HepG2 (cell line): ENCODE measurements at regions not wholly inside any gene's neighbourhood (a gene's known extent, or its start where the extent isn't known, plus 50 kb on each side); places are given as distances from the start of the nearest gene placed in this dataset.

ENCODE experiments used
- ATAC-seq: fragments of 200-7000 bp; cut with Tn5 transposase; 3 replicates; pipeline ENCODE4 v1.9.1; 2020; ENCODE audit warnings: mild to moderate bottlenecking, moderate library complexity
- BruUV-seq: library from RNA; stranded (reverse); fragments of 400-500 nt; replicated peaks from 2 replicates; lab custom pipeline; 2021; lab: Mats Ljungman, UMichigan
- CTCF ChIA-PET: fragments of 300-600 bp; formaldehyde crosslinking; extraction: SDS; loops from one replicate; lab custom pipeline; 2021; ENCODE audit warnings: low total read pairs, inconsistent platforms, low intra/inter-chr PET ratio; lab: Yijun Ruan, JAX
- POLR2A ChIA-PET: fragments of 350-600 bp; sonication (Branson Sonifier 250); formaldehyde crosslinking; loops from one replicate; lab custom pipeline; 2020; ENCODE audit warnings: antibody characterized with exemption, inconsistent platforms; lab: Yijun Ruan, JAX
- DNase-seq: peaks from one replicate; pipeline ENCODE4 v3.0.0-alpha.2; 2015; ENCODE audit warnings: low spot score
- FAIRE-seq: peaks from 3 replicates; lab custom pipeline; 2011; peaks lifted over from hg19 to GRCh38; lab: Jason Lieb, UNC
- H2AFZ ChIP-seq: one replicate; pipeline ENCODE4 v1.6.1; 2011; ENCODE audit warnings: low read length, inconsistent platforms
- H3K27ac ChIP-seq: fragments of 300-600 bp; 3 replicates; pipeline ENCODE4 v1.8.0; 2011; ENCODE audit warnings: mixed run types, mild to moderate bottlenecking, mixed read lengths, low read length, inconsistent platforms; ENCODE audit not compliant: insufficient read depth; ENCODE audit errors: extremely low read length
- H3K27me3 ChIP-seq, 2 experiments: fragments of 200-600 bp in 1 of 2; 2 replicates in 1 of 2; 3 replicates in 1 of 2; pipeline versions ENCODE4 v1.6.0 to v1.8.0; 2011; ENCODE audit warnings: low read length in 2 of 2, mild to moderate bottlenecking in 2 of 2, moderate library complexity in 2 of 2, inconsistent platforms in 1 of 2; ENCODE audit not compliant: insufficient read depth in 2 of 2, control insufficient read depth in 1 of 2
- H3K36me3 ChIP-seq, 2 experiments: fragments of 200-600 bp in 1 of 2; replicated peaks in 1 of 2; 2 replicates in 1 of 2; 3 replicates in 1 of 2; pipeline versions ENCODE4 v1.5.1 to v1.8.0; 2011; ENCODE audit warnings: low read length in 2 of 2, inconsistent platforms in 1 of 2; ENCODE audit not compliant: insufficient read depth in 2 of 2, control insufficient read depth in 1 of 2
- H3K4me1 ChIP-seq: 2 replicates; pipeline ENCODE4 v1.5.1; 2012; ENCODE audit warnings: low read length, inconsistent platforms; ENCODE audit not compliant: insufficient read depth
- H3K4me2 ChIP-seq: 2 replicates; pipeline ENCODE4 v1.6.0; 2011; ENCODE audit warnings: low read depth, low read length, inconsistent platforms
- H3K4me3 ChIP-seq, 3 experiments: fragments of 200-600 bp in 1 of 3; sonication (generic), shearing (Covaris generic) in 1 of 3; replicated peaks in 1 of 3; 2 replicates each; pipeline ENCODE4 v1.5.1; 2011 to 2016; ENCODE audit warnings: low read length in 3 of 3, inconsistent platforms in 2 of 3, low read depth in 2 of 3, mild to moderate bottlenecking in 2 of 3, control low read depth in 1 of 3, mixed read lengths in 1 of 3; ENCODE audit not compliant: insufficient read depth in 1 of 3
- H3K79me2 ChIP-seq: one replicate; pipeline ENCODE4 v1.6.1; 2011; ENCODE audit warnings: low read length, inconsistent platforms; ENCODE audit not compliant: insufficient read depth
- H3K9ac ChIP-seq: 2 replicates; pipeline ENCODE4 v1.6.0; 2011; ENCODE audit warnings: mild to moderate bottlenecking, low read depth, low read length, inconsistent platforms; ENCODE audit not compliant: insufficient read depth
- H3K9me3 ChIP-seq: 2 replicates; pipeline ENCODE4 v1.5.1; 2012; ENCODE audit warnings: mild to moderate bottlenecking, low read length
- H4K20me1 ChIP-seq: 2 replicates; pipeline ENCODE4 v1.6.0; 2011; ENCODE audit warnings: inconsistent platforms, mild to moderate bottlenecking, low read length, moderate library complexity; ENCODE audit not compliant: insufficient read depth
- DDIT3 ChIP-seq: sonication (generic); formaldehyde crosslinking; IDR thresholded peaks from 2 replicates; pipeline ENCODE4 v1.4.0; 2020; ENCODE audit warnings: mild to moderate bottlenecking, missing genetic modification reagents
- ETV5 ChIP-seq: IDR thresholded peaks from 2 replicates; pipeline ENCODE4 v1.6.1; 2018; ENCODE audit warnings: missing biosample characterization, missing genetic modification reagents, inconsistent platforms, borderline replicate concordance
- FOXA3 ChIP-seq: IDR thresholded peaks from 2 replicates; pipeline ENCODE4 v1.6.1; 2016; ENCODE audit warnings: missing genetic modification reagents, missing compliant biosample characterization
- GATAD2A ChIP-seq: IDR thresholded peaks from 2 replicates; pipeline ENCODE4 v1.6.1; 2016
- MYC ChIP-seq: sonication (generic); formaldehyde crosslinking; IDR thresholded peaks from 2 replicates; pipeline ENCODE4 v1.9.0; 2021; ENCODE audit warnings: missing genetic modification reagents, borderline replicate concordance
- PITX1 ChIP-seq: sonication (generic); formaldehyde crosslinking; IDR thresholded peaks from 2 replicates; pipeline ENCODE4 v1.5.1; 2020; ENCODE audit warnings: mild to moderate bottlenecking, missing genetic modification reagents
- RBAK ChIP-seq: sonication (generic); formaldehyde crosslinking; IDR thresholded peaks from 2 replicates; pipeline ENCODE4 v1.5.1; 2020; ENCODE audit warnings: mild to moderate bottlenecking, missing genetic modification reagents
- SMAD9 ChIP-seq: sonication (generic); formaldehyde crosslinking; IDR thresholded peaks from 2 replicates; pipeline ENCODE4 v1.5.1; 2020; ENCODE audit warnings: mild to moderate bottlenecking, missing genetic modification reagents
- ZNF460 ChIP-seq: sonication (generic); formaldehyde crosslinking; IDR thresholded peaks from 2 replicates; pipeline ENCODE4 v1.5.1; 2020; ENCODE audit warnings: missing genetic modification reagents, mild to moderate bottlenecking, borderline replicate concordance
- ZNF558 ChIP-seq: sonication (generic); formaldehyde crosslinking; IDR thresholded peaks from 2 replicates; pipeline ENCODE4 v1.9.0; 2022; ENCODE audit warnings: mild to moderate bottlenecking, missing genetic modification reagents, borderline replicate concordance
- ZSCAN25 ChIP-seq: sonication (generic); formaldehyde crosslinking; IDR thresholded peaks from 2 replicates; pipeline ENCODE4 v1.8.0; 2022; ENCODE audit warnings: mild to moderate bottlenecking, missing genetic modification reagents
- WGBS: methylation state at CpG from one replicate; pipeline ENCODE4 v1.1.6; 2017; ENCODE audit warnings: low lambda C conversion rate; 5-methylcytosine and 5-hydroxymethylcytosine counted together
- in situ Hi-C: cut with HindIII; loops from 2 replicates; pipeline ENCODE4 v1.10.0; 2017; ENCODE audit warnings: low pct_unique_long_range_greater_than_20kb; ENCODE audit not compliant: extremely low pct_ligation_motif_present
- intact Hi-C: fragments of 100-400 bp; cut with micrococcal nuclease; formaldehyde crosslinking; loops from one replicate; pipeline ENCODE4 v1.10.0; 2022; ENCODE audit not compliant: unreplicated experiment
- TF ChIP-seq, protein P1 (sequence below): sonication (generic); formaldehyde crosslinking; IDR thresholded peaks from 2 replicates; pipeline ENCODE4 v1.8.0; 2022; ENCODE audit warnings: missing genetic modification reagents, low read depth, mild to moderate bottlenecking, borderline replicate concordance
- TF ChIP-seq, protein P2 (sequence below): sonication (generic); formaldehyde crosslinking; IDR thresholded peaks from 2 replicates; pipeline ENCODE4 v1.4.0; 2020; ENCODE audit warnings: low read depth, missing genetic modification reagents
- TF ChIP-seq, protein P3 (sequence below): sonication (generic); formaldehyde crosslinking; IDR thresholded peaks from 2 replicates; pipeline ENCODE4 v1.4.0; 2020; ENCODE audit warnings: missing genetic modification reagents, borderline replicate concordance

DNA sequence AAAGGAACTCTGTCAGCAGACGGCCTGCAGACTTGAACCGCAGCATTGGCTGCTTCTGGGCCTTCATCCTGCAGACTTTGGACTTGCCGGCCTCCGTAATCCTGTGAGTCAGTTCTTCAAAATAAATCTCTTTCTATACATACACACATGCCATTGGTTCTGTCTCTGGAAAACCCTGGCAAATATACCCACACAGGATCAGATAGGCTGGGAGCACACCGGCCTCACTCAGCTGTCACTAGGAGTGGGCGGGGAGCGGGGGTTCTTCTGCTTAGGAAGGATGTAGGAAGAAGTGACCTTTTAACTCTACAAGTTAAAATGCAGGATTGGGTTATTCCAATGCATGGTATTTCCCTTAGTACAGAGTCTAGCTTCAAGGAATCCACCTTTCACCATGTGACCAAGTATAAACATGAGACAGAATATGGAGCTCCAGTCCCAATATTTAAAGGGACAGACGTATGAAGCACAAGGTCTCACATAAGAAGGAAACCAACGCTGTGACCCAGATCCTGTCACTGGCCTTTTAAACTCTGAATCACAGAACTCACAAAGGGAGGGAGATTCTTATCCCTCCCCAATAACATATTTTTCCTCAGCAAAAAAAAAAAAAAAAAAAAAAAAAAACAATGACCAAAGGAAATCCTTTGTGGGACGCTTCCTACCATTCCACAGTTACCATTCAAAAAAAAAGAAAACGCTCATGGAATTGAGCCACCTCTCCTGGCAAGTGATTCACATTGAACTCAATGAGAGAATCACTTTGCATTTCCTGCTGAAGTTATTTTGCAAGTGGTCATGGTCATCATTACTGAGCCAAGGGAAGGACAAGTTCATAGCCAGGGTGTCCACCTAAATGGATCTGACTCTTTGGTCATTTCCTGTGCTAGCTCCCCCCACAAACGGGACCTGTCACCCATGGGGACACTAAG lies 352.9 kb downstream of the FOXO1 start:
- WGBS, result 29% methylated on average over 12 of the region's 12 CpGs
- ChIA-PET POLR2A (interaction anchor here (0.6 to 0.8 kb wide), 4 partner anchors 22 to 350 kb away, joined by 3 to 7 read pairs (median 4); no protein-coding TSS in a partner anchor), CTCF (no interaction called here)
- no peaks in the 10 kb centered on the region for H3K27me3 ChIP-seq
- no peaks in the 10 kb centered on the region for H3K36me3 ChIP-seq
- peaks cover 75% of the 10 kb centered on the region for H3K4me1 ChIP-seq
- FAIRE-seq (no peak), ATAC-seq (peak; percentile 90), DNase-seq (peak; percentile 77)
- H3K9ac ChIP-seq, result no peak overlapping the region
- no peaks in the 10 kb centered on the region for H3K79me2 ChIP-seq
- BruUV-seq, result no TSS peak
- intact Hi-C loops, result no loop called here
- H4K20me1 ChIP-seq, result no peaks in the 10 kb centered on the region
- H3K4me2 ChIP-seq, result peak overlapping the region; percentile 43
- H3K9me3 ChIP-seq, result no peaks in the 10 kb centered on the region
- no peak overlapping the region for H2AFZ ChIP-seq
- no peak overlapping the region for H3K4me3 ChIP-seq
- no peak overlapping the region for H3K27ac ChIP-seq
- in situ Hi-C loops, result no loop called here
- TF ChIP-seq FOXA3 (CRISPR knock-in tag) (peak; percentile 8; the same call in 1 of the 2 replicates), GATAD2A (0 out of 2 replicates have a peak, but pooled peaks have one; percentile 24), RBAK (no peak), ZSCAN25 (CRISPR knock-in tag) (no peak), ETV5 (CRISPR knock-in tag) (peak; percentile 26; the same call in 1 of the 2 replicates), ZNF558 (CRISPR knock-in tag) (no peak), PITX1 (CRISPR knock-in tag) (peak; percentile 37; the same call in 1 of the 2 replicates), ZNF460 (CRISPR knock-in tag) (no peak), SMAD9 (CRISPR knock-in tag) (no peak), MYC (CRISPR knock-in tag) (peak; percentile 18; the same call in 1 of the 2 replicates), DDIT3 (CRISPR knock-in tag) (no peak)
- TF ChIP-seq, protein P1, sequence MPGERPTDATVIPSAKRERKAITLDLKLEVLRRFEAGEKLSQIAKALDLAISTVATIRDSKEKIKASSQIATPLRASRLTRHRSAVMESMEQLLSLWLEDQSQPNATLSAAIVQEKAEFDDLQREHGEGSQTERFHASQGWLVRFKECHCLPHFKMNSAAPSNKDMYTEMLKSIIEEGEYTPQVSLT, result no peak
- TF ChIP-seq, protein P2, sequence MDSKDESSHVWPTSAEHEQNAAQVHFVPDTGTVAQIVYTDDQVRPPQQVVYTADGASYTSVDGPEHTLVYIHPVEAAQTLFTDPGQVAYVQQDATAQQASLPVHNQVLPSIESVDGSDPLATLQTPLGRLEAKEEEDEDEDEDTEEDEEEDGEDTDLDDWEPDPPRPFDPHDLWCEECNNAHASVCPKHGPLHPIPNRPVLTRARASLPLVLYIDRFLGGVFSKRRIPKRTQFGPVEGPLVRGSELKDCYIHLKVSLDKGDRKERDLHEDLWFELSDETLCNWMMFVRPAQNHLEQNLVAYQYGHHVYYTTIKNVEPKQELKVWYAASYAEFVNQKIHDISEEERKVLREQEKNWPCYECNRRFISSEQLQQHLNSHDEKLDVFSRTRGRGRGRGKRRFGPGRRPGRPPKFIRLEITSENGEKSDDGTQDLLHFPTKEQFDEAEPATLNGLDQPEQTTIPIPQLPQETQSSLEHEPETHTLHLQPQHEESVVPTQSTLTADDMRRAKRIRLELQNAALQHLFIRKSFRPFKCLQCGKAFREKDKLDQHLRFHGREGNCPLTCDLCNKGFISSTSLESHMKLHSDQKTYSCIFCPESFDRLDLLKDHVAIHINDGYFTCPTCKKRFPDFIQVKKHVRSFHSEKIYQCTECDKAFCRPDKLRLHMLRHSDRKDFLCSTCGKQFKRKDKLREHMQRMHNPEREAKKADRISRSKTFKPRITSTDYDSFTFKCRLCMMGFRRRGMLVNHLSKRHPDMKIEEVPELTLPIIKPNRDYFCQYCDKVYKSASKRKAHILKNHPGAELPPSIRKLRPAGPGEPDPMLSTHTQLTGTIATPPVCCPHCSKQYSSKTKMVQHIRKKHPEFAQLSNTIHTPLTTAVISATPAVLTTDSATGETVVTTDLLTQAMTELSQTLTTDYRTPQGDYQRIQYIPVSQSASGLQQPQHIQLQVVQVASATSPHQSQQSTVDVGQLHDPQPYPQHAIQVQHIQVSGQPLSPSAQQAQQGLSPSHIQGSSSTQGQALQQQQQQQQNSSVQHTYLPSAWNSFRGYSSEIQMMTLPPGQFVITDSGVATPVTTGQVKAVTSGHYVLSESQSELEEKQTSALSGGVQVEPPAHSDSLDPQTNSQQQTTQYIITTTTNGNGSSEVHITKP (CRISPR knock-in tag), result 0 out of 2 replicates have a peak, but pooled peaks have one; percentile 56
- TF ChIP-seq, protein P3, sequence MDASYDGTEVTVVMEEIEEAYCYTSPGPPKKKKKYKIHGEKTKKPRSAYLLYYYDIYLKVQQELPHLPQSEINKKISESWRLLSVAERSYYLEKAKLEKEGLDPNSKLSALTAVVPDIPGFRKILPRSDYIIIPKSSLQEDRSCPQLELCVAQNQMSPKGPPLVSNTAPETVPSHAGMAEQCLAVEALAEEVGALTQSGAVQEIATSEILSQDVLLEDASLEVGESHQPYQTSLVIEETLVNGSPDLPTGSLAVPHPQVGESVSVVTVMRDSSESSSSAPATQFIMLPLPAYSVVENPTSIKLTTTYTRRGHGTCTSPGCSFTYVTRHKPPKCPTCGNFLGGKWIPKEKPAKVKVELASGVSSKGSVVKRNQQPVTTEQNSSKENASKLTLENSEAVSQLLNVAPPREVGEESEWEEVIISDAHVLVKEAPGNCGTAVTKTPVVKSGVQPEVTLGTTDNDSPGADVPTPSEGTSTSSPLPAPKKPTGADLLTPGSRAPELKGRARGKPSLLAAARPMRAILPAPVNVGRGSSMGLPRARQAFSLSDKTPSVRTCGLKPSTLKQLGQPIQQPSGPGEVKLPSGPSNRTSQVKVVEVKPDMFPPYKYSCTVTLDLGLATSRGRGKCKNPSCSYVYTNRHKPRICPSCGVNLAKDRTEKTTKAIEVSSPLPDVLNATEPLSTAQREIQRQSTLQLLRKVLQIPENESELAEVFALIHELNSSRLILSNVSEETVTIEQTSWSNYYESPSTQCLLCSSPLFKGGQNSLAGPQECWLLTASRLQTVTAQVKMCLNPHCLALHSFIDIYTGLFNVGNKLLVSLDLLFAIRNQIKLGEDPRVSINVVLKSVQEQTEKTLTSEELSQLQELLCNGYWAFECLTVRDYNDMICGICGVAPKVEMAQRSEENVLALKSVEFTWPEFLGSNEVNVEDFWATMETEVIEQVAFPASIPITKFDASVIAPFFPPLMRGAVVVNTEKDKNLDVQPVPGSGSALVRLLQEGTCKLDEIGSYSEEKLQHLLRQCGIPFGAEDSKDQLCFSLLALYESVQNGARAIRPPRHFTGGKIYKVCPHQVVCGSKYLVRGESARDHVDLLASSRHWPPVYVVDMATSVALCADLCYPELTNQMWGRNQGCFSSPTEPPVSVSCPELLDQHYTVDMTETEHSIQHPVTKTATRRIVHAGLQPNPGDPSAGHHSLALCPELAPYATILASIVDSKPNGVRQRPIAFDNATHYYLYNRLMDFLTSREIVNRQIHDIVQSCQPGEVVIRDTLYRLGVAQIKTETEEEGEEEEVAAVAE (CRISPR knock-in tag), result 0 out of 2 replicates have a peak, but pooled peaks have one; percentile 60
